SU-DHL-6 (cell line): ENCODE measurements at regions not wholly inside any gene's neighbourhood (a gene's known extent, or its start where the extent isn't known, plus 50 kb on each side); places are given as distances from the start of the nearest gene placed in this dataset.

Source experiments
- H2AFZ ChIP-seq: fragments of 200-600 bp; sonication (generic); 2 replicates; pipeline ENCODE4 v1.6.1; 2014; ENCODE audit warnings: low read depth, mild to moderate bottlenecking, moderate library complexity, mixed read lengths, antibody characterized with exemption, low read length; ENCODE audit not compliant: severe bottlenecking
- H3F3A ChIP-seq: fragments of 200-600 bp; shearing (Covaris generic); 2 replicates; pipeline ENCODE4 v1.6.0; 2016; ENCODE audit warnings: antibody characterized with exemption, mild to moderate bottlenecking; ENCODE audit not compliant: insufficient read depth
- H3K27ac ChIP-seq: fragments of 200-600 bp; sonication (generic); 2 replicates; pipeline ENCODE4 v1.5.1; 2016; ENCODE audit warnings: low read depth, mild to moderate bottlenecking, low read length, moderate library complexity, mixed read lengths
- H3K27me3 ChIP-seq: fragments of 200-600 bp; sonication (generic), shearing (Covaris generic); 2 replicates; pipeline ENCODE4 v1.6.0; 2014; ENCODE audit warnings: mild to moderate bottlenecking, low read length
- H3K36me3 ChIP-seq: fragments of 200-600 bp; sonication (generic); 2 replicates; pipeline ENCODE4 v1.6.1; 2014; ENCODE audit warnings: mild to moderate bottlenecking, low read length, mixed read lengths
- H3K4me2 ChIP-seq: fragments of 300-600, 200-600 bp; shearing (Covaris generic), sonication (generic); 2 replicates; pipeline ENCODE4 v1.6.0; 2014; ENCODE audit warnings: low read length, low read depth, mild to moderate bottlenecking; ENCODE audit not compliant: poor library complexity, severe bottlenecking
- H3K4me3 ChIP-seq: fragments of 200-600 bp; sonication (generic); 2 replicates; pipeline ENCODE4 v1.5.1; 2014; ENCODE audit warnings: antibody characterized with exemption, low read length, mild to moderate bottlenecking, mixed read lengths; ENCODE audit not compliant: insufficient read depth, poor library complexity, severe bottlenecking
- H3K79me2 ChIP-seq: fragments of 200-600 bp; sonication (generic); 2 replicates; pipeline ENCODE4 v1.6.1; 2014; ENCODE audit warnings: mild to moderate bottlenecking, low read length, moderate library complexity; ENCODE audit not compliant: insufficient read depth
- H3K9ac ChIP-seq: fragments of 200-600 bp; sonication (generic); 2 replicates; pipeline ENCODE4 v1.7.0; 2014; ENCODE audit warnings: mild to moderate bottlenecking, low read length
- H3K9me2 ChIP-seq: fragments of 200-600 bp; sonication (generic); replicated peaks from 2 replicates; pipeline ENCODE4 v1.6.1; 2014; ENCODE audit warnings: low read length; ENCODE audit not compliant: insufficient read depth
- H3K9me3 ChIP-seq: fragments of 200-600 bp; sonication (generic); 2 replicates; pipeline ENCODE4 v1.6.1; 2014; ENCODE audit warnings: low read length, mixed read lengths; ENCODE audit not compliant: insufficient read depth
- H4K20me1 ChIP-seq: fragments of 200-600 bp; sonication (generic); 2 replicates; pipeline ENCODE4 v1.6.1; 2014; ENCODE audit warnings: low read depth, mild to moderate bottlenecking, antibody characterized with exemption, low read length, moderate library complexity, mixed read lengths
- CTCF ChIP-seq: fragments of 200-600 bp; sonication (generic); IDR thresholded peaks from one replicate; pipeline ENCODE4 v1.5.1; 2017; ENCODE audit warnings: antibody characterized with exemption, mild to moderate bottlenecking, low read length, moderate library complexity; ENCODE audit not compliant: insufficient read depth, poor library complexity, severe bottlenecking
- EZH2phosphoT487 ChIP-seq: fragments of 200-600 bp; sonication (generic), shearing (Covaris generic); conservative IDR thresholded peaks from 2 replicates; pipeline ENCODE4 v1.6.1; 2018; ENCODE audit warnings: mild to moderate bottlenecking, antibody characterized with exemption, low read length, moderate library complexity, mixed read lengths

GRCh38 chr21:23541571-23541970 is 2065.7 kb downstream of the MRPL39 start:
- H3K9me2 ChIP-seq: no peaks in the 10 kb centered on the region
- no peak overlapping the region for H3K27ac ChIP-seq
- no peaks in the 10 kb centered on the region for H3F3A ChIP-seq
- TF ChIP-seq CTCF (no peak), EZH2phosphoT487 (no peak)
- H4K20me1 ChIP-seq: no peaks in the 10 kb centered on the region
- H3K27me3 ChIP-seq: no peaks in the 10 kb centered on the region
- no peaks in the 10 kb centered on the region for H3K36me3 ChIP-seq
- H3K4me3 ChIP-seq: no peak overlapping the region
- H3K4me2 ChIP-seq: no peak overlapping the region
- no peaks in the 10 kb centered on the region for H3K79me2 ChIP-seq
- H3K9ac ChIP-seq: no peak overlapping the region
- H2AFZ ChIP-seq: no peak overlapping the region
- H3K9me3 ChIP-seq: no peaks in the 10 kb centered on the region

- TF ChIP-seq CTCF (no peak), EZH2phosphoT487 (no peak)
- no peak overlapping the region for H3K4me2 ChIP-seq
- no peaks in the 10 kb centered on the region for H3K9me3 ChIP-seq
- no peaks in the 10 kb centered on the region for H3K9me2 ChIP-seq
- H3K79me2 ChIP-seq: no peaks in the 10 kb centered on the region
- H3K4me3 ChIP-seq: no peak overlapping the region
- no peak overlapping the region for H3K27ac ChIP-seq
- H3K36me3 ChIP-seq: no peaks in the 10 kb centered on the region
- no peak overlapping the region for H2AFZ ChIP-seq
- no peaks in the 10 kb centered on the region for H3K27me3 ChIP-seq
- no peaks in the 10 kb centered on the region for H3F3A ChIP-seq
- H3K9ac ChIP-seq: no peak overlapping the region
- H4K20me1 ChIP-seq: no peaks in the 10 kb centered on the region
Observed at GRCh38 chr21:23534850-23535249, 2072.4 kb downstream of the MRPL39 start.

GRCh38 chr21:23531444-23531843 is 2075.8 kb downstream of the MRPL39 start:
- H3K9ac ChIP-seq: no peak overlapping the region
- H3K79me2 ChIP-seq: no peaks in the 10 kb centered on the region
- H3K4me2 ChIP-seq: no peak overlapping the region
- no peaks in the 10 kb centered on the region for H3K9me2 ChIP-seq
- H3K9me3 ChIP-seq: no peaks in the 10 kb centered on the region
- H4K20me1 ChIP-seq: no peaks in the 10 kb centered on the region
- no peak for TF ChIP-seq CTCF
- no peak for TF ChIP-seq EZH2phosphoT487
- H3K36me3 ChIP-seq: no peaks in the 10 kb centered on the region
- no peak overlapping the region for H3K27ac ChIP-seq
- no peaks in the 10 kb centered on the region for H3K27me3 ChIP-seq
- no peak overlapping the region for H2AFZ ChIP-seq
- H3F3A ChIP-seq: no peaks in the 10 kb centered on the region
- no peak overlapping the region for H3K4me3 ChIP-seq

- no peak for TF ChIP-seq CTCF
- TF ChIP-seq EZH2phosphoT487: no peak
- Histone ChIP-seq H4K20me1 (no peaks in the 10 kb centered on the region), H3K27me3 (no peaks in the 10 kb centered on the region), H3K27ac (no peak overlapping the region), H3K9me2 (no peaks in the 10 kb centered on the region), H3F3A (no peaks in the 10 kb centered on the region), H3K36me3 (no peaks in the 10 kb centered on the region), H3K9ac (no peak overlapping the region), H3K9me3 (no peaks in the 10 kb centered on the region; the same call in 1 of the 2 replicates), H2AFZ (no peak overlapping the region), H3K79me2 (no peaks in the 10 kb centered on the region), H3K4me2 (no peak overlapping the region), H3K4me3 (no peak overlapping the region)
Observed at GRCh38 chr21:23524685-23525084, 2082.6 kb downstream of the MRPL39 start.
